GM12878 (cell line): ENCODE measurements at regions not wholly inside any gene's neighbourhood (a gene's known extent, or its start where the extent isn't known, plus 50 kb on each side); places are given as distances from the start of the nearest gene placed in this dataset.

Experiments used
- CHD1 ChIP-seq: IDR thresholded peaks from 2 replicates; pipeline ENCODE4 v1.6.1; 2012; ENCODE audit warnings: low read depth, low read length, improper control_type of control experiment
- CTCF ChIP-seq, 3 experiments: IDR thresholded peaks in 2 of 3; conservative IDR thresholded peaks in 1 of 3; 2 replicates each; pipeline ENCODE4 v1.5.1; 2011; ENCODE audit warnings: low read depth in 3 of 3, low read length in 3 of 3, mild to moderate bottlenecking in 3 of 3, control low read depth in 2 of 3, moderate library complexity in 2 of 3, inconsistent platforms in 1 of 3, mixed read lengths in 1 of 3; ENCODE audit not compliant: control insufficient read depth in 2 of 3, insufficient read depth in 1 of 3; ENCODE audit errors: extremely low read depth in 1 of 3
- DPF2 ChIP-seq: fragments of 450-650 bp; IDR thresholded peaks from 2 replicates; pipeline ENCODE4 v1.6.1; 2017; ENCODE audit warnings: mild to moderate bottlenecking
- ESRRA ChIP-seq: IDR thresholded peaks from 2 replicates; pipeline ENCODE4 v1.6.1; 2012; ENCODE audit warnings: mild to moderate bottlenecking, low read length, improper control_type of control experiment
- ETV6 ChIP-seq, 2 experiments: fragments of 450-650 bp in 1 of 2; IDR thresholded peaks in 1 of 2; conservative IDR thresholded peaks in 1 of 2; 2 replicates each; pipeline ENCODE4 v1.6.1; 2014; ENCODE audit warnings: antibody characterized with exemption in 1 of 2, borderline replicate concordance in 1 of 2, low read depth in 1 of 2, mild to moderate bottlenecking in 1 of 2, moderate library complexity in 1 of 2
- IRF3 ChIP-seq: fragments of 450-650 bp; IDR thresholded peaks from 2 replicates; pipeline ENCODE4 v1.6.1; 2014; ENCODE audit warnings: mild to moderate bottlenecking
- LARP7 ChIP-seq: fragments of 450-650 bp; IDR thresholded peaks from 2 replicates; pipeline ENCODE4 v1.6.1; 2017; ENCODE audit warnings: mild to moderate bottlenecking
- RFX5 ChIP-seq: IDR thresholded peaks from 2 replicates; pipeline ENCODE4 v1.6.1; 2011; ENCODE audit warnings: low read depth, low read length, improper control_type of control experiment
- SRF ChIP-seq, 2 experiments: IDR thresholded peaks; 2 replicates each; pipeline ENCODE4 v1.6.1; 2011; ENCODE audit warnings: low read depth in 2 of 2, low read length in 2 of 2, mild to moderate bottlenecking in 1 of 2, moderate library complexity in 1 of 2
- TAF1 ChIP-seq: IDR thresholded peaks from 2 replicates; pipeline ENCODE4 v1.6.1; 2011; ENCODE audit warnings: mild to moderate bottlenecking, low read depth, low read length, borderline replicate concordance
- USF1 ChIP-seq: IDR thresholded peaks from 2 replicates; pipeline ENCODE4 v1.6.1; 2011; ENCODE audit warnings: borderline replicate concordance, low read depth, mild to moderate bottlenecking, moderate library complexity, mixed read lengths, low read length; ENCODE audit not compliant: insufficient read depth; ENCODE audit errors: extremely low read length
- USF2 ChIP-seq: IDR thresholded peaks from 2 replicates; pipeline ENCODE4 v1.6.1; 2011; ENCODE audit warnings: low read depth, low read length, improper control_type of control experiment, borderline replicate concordance
- ZBTB33 ChIP-seq: fragments of 450-650 bp; IDR thresholded peaks from 2 replicates; pipeline ENCODE4 v1.6.1; 2017; ENCODE audit warnings: mild to moderate bottlenecking

GRCh38 chr12:24244801-24245200 is 295.3 kb upstream of the SOX5 start:
- TF ChIP-seq USF1 = no peak
- TF ChIP-seq CTCF (IDR thresholded peaks at IDR 0.05 in 2 of 3, conservative IDR thresholded peaks at IDR 0.05 in 1 of 3; ENCODE audit: control insufficient read depth in 2 of 3, extremely low read depth in 1 of 3, insufficient read depth in 1 of 3, low read depth in 3 of 3, low read length in 3 of 3) = no peak
- no peak for TF ChIP-seq IRF3
- no peak for TF ChIP-seq ETV6 (conservative IDR thresholded peaks at IDR 0.05 in 1 of 2, IDR thresholded peaks at IDR 0.05 in 1 of 2; ENCODE audit: borderline replicate concordance in 1 of 2, low read depth in 1 of 2)
- TF ChIP-seq DPF2 = no peak
- TF ChIP-seq USF2 = no peak
- no peak for TF ChIP-seq ZBTB33
- TF ChIP-seq ESRRA = no peak
- no peak for TF ChIP-seq RFX5
- no peak for TF ChIP-seq TAF1
- no peak for TF ChIP-seq SRF (IDR thresholded peaks at IDR 0.05; ENCODE audit: low read depth in 2 of 2, low read length in 2 of 2)
- no peak for TF ChIP-seq CHD1
- no peak for TF ChIP-seq LARP7
